ENCODE measurements at regions not wholly inside any gene's neighbourhood (a gene's known extent, or its start where the extent isn't known, plus 50 kb on each side); places are given as distances from the start of the nearest gene placed in this dataset.

- POLR2A ChIA-PET, result no interaction called here
- no TSS peak for BruUV-seq (replicated peaks)
- TF ChIP-seq CTCF (IDR thresholded peaks at IDR 0.05; ENCODE audit: insufficient read depth in 1 of 2, low read depth in 1 of 2, low read length in 1 of 2, severe bottlenecking in 1 of 2, unreplicated experiment in 1 of 2), result no peak
- Histone ChIP-seq H3K9me3 (peaks cover 49% of the 10 kb centered on the region), H3K27me3 (replicated peaks; ENCODE audit: control insufficient read depth, insufficient read depth, low read length) (no peaks in the 10 kb centered on the region), H3K4me1 (no peaks in the 10 kb centered on the region), H3K4me3 (ENCODE audit: low read depth, low read length) (no peak overlapping the region), H3K36me3 (ENCODE audit: control insufficient read depth, insufficient read depth, low read length) (no peaks in the 10 kb centered on the region)
- no peaks in the 10 kb centered on the region for H3K4me1 Mint-ChIP-seq (ENCODE audit: low read depth, unreplicated experiment)
- peaks cover 9% of the 10 kb centered on the region for H3K9me3 Mint-ChIP-seq (ENCODE audit: unreplicated experiment)
- intact Hi-C loops (cut with micrococcal nuclease; ENCODE audit: unreplicated experiment), result no loop called here
- CTCF ChIA-PET, result no interaction called here
- H3K36me3 Mint-ChIP-seq (ENCODE audit: insufficient read depth, unreplicated experiment), result no peaks in the 10 kb centered on the region
- H3K4me3 Mint-ChIP-seq (ENCODE audit: unreplicated experiment), result no peak overlapping the region
- DNase-seq, result peak in 1 of 2 experiments; percentile 21
- no peaks in the 10 kb centered on the region for H3K27me3 Mint-ChIP-seq (ENCODE audit: insufficient read depth, unreplicated experiment)
- no peak overlapping the region for H3K27ac Mint-ChIP-seq (ENCODE audit: unreplicated experiment)
Measured at GRCh38 chr15:25182736-25183445, 228.1 kb downstream of the SNRPN start.

GRCh38 chr15:25183581-25184251, 228.9 kb downstream of the SNRPN start:
- Mint-ChIP-seq H3K27ac (ENCODE audit: unreplicated experiment) (no peak overlapping the region), H3K27me3 (ENCODE audit: insufficient read depth, unreplicated experiment) (no peaks in the 10 kb centered on the region), H3K4me3 (ENCODE audit: unreplicated experiment) (no peak overlapping the region), H3K9me3 (ENCODE audit: unreplicated experiment) (peaks cover 9% of the 10 kb centered on the region), H3K4me1 (ENCODE audit: low read depth, unreplicated experiment) (no peaks in the 10 kb centered on the region), H3K36me3 (ENCODE audit: insufficient read depth, unreplicated experiment) (no peaks in the 10 kb centered on the region)
- ChIA-PET CTCF (no interaction called here), POLR2A (no interaction called here)
- H3K4me3 ChIP-seq (ENCODE audit: low read depth, low read length), result no peak overlapping the region
- DNase-seq, result peak in 1 of 2 experiments; percentile 27
- intact Hi-C loops (cut with micrococcal nuclease; ENCODE audit: unreplicated experiment), result no loop called here
- peaks cover 54% of the 10 kb centered on the region for H3K9me3 ChIP-seq
- no peaks in the 10 kb centered on the region for H3K4me1 ChIP-seq
- no peaks in the 10 kb centered on the region for H3K36me3 ChIP-seq (ENCODE audit: control insufficient read depth, insufficient read depth, low read length)
- H3K27me3 ChIP-seq (replicated peaks; ENCODE audit: control insufficient read depth, insufficient read depth, low read length), result no peaks in the 10 kb centered on the region
- no TSS peak for BruUV-seq (replicated peaks)
- TF ChIP-seq CTCF (IDR thresholded peaks at IDR 0.05; ENCODE audit: insufficient read depth in 1 of 2, low read depth in 1 of 2, low read length in 1 of 2, severe bottlenecking in 1 of 2, unreplicated experiment in 1 of 2), result no peak

GRCh38 chr15:25184356-25185155, 229.8 kb downstream of the SNRPN start:
- H3K9me3 Mint-ChIP-seq (ENCODE audit: unreplicated experiment), result peaks cover 9% of the 10 kb centered on the region
- TF ChIP-seq CTCF (IDR thresholded peaks at IDR 0.05; ENCODE audit: insufficient read depth in 1 of 2, low read depth in 1 of 2, low read length in 1 of 2, severe bottlenecking in 1 of 2, unreplicated experiment in 1 of 2), result no peak
- intact Hi-C loops (cut with micrococcal nuclease; ENCODE audit: unreplicated experiment), result no loop called here
- H3K4me1 ChIP-seq, result no peaks in the 10 kb centered on the region
- DNase-seq, result peak in 1 of 2 experiments; percentile 19
- ChIA-PET CTCF (no interaction called here), POLR2A (no interaction called here)
- H3K4me1 Mint-ChIP-seq (ENCODE audit: low read depth, unreplicated experiment), result no peaks in the 10 kb centered on the region
- H3K27me3 Mint-ChIP-seq (ENCODE audit: insufficient read depth, unreplicated experiment), result no peaks in the 10 kb centered on the region
- H3K4me3 ChIP-seq (ENCODE audit: low read depth, low read length), result no peak overlapping the region
- no TSS peak for BruUV-seq (replicated peaks)
- H3K36me3 ChIP-seq (ENCODE audit: control insufficient read depth, insufficient read depth, low read length), result no peaks in the 10 kb centered on the region
- no peak overlapping the region for H3K27ac Mint-ChIP-seq (ENCODE audit: unreplicated experiment)
- H3K4me3 Mint-ChIP-seq (ENCODE audit: unreplicated experiment), result no peak overlapping the region
- H3K27me3 ChIP-seq (replicated peaks; ENCODE audit: control insufficient read depth, insufficient read depth, low read length), result no peaks in the 10 kb centered on the region
- no peaks in the 10 kb centered on the region for H3K36me3 Mint-ChIP-seq (ENCODE audit: insufficient read depth, unreplicated experiment)
- H3K9me3 ChIP-seq, result peaks cover 50% of the 10 kb centered on the region
